ENCODE measurements at regions not wholly inside any gene's neighbourhood (a gene's known extent, or its start where the extent isn't known, plus 50 kb on each side); places are given as distances from the start of the nearest gene placed in this dataset.

- TF ChIP-seq CTCF (IDR thresholded peaks at IDR 0.05; ENCODE audit: insufficient read depth, low read depth, low read length), result no peak
- no peak for TF ChIP-seq EZH2 (IDR thresholded peaks at IDR 0.05; ENCODE audit: insufficient read depth, low read length)
Measured at GRCh38 chr2:190746971-190747761, 98.3 kb downstream of the NAB1 start.
